AG20443 (cell line): ENCODE measurements at regions not wholly inside any gene's neighbourhood (a gene's known extent, or its start where the extent isn't known, plus 50 kb on each side); places are given as distances from the start of the nearest gene placed in this dataset.
"Not testable (repeated sequence)": the region's sequence is repeated elsewhere in the genome, so short reads cannot be mapped to it uniquely, and the experiment has no call there.

ENCODE experiments used
- DNase-seq: peaks from one replicate; pipeline ENCODE4 v3.0.0; 2012; ENCODE audit warnings: low spot score, mixed read lengths

- DNase-seq: no peak
These were observed 1094.7 kb upstream of the CDH8 start for GRCh38 chr16:63130942-63131341.

- no peak for DNase-seq
These were observed 1093.3 kb upstream of the CDH8 start for GRCh38 chr16:63129411-63130125.

GRCh38 chr16:63119905-63120304 is 1083.7 kb upstream of the CDH8 start:
- DNase-seq: not testable (repeated sequence)

- no peak for DNase-seq
These were observed 1063.8 kb upstream of the CDH8 start for GRCh38 chr16:63100082-63100481.

GRCh38 chr16:63096857-63097256 is 1060.6 kb upstream of the CDH8 start:
- DNase-seq: no peak

- no peak for DNase-seq
These were observed 1056.5 kb upstream of the CDH8 start for GRCh38 chr16:63092736-63093135.

GRCh38 chr16:63082101-63082500 is 1045.9 kb upstream of the CDH8 start:
- no peak for DNase-seq

GRCh38 chr16:63080746-63081145 is 1044.5 kb upstream of the CDH8 start:
- no peak for DNase-seq

GRCh38 chr16:63069047-63069446 is 1032.8 kb upstream of the CDH8 start:
- DNase-seq: no peak

GRCh38 chr16:63067141-63067540 is 1030.9 kb upstream of the CDH8 start:
- no peak for DNase-seq

- no peak for DNase-seq
These were observed 1030.3 kb upstream of the CDH8 start for GRCh38 chr16:63066552-63066951.

- DNase-seq: no peak
These were observed 1025.1 kb upstream of the CDH8 start for GRCh38 chr16:63061319-63061718.

- DNase-seq: no peak
These were observed 1023.4 kb upstream of the CDH8 start for GRCh38 chr16:63059676-63060075.

- DNase-seq: no peak
These were observed 1021.1 kb upstream of the CDH8 start for GRCh38 chr16:63057341-63057740.

- no peak for DNase-seq
These were observed 1014.2 kb upstream of the CDH8 start for GRCh38 chr16:63050391-63050790.

GRCh38 chr16:63038397-63039106 is 1002.3 kb upstream of the CDH8 start:
- no peak for DNase-seq

GRCh38 chr16:63037761-63038396 is 1001.6 kb upstream of the CDH8 start:
- no peak for DNase-seq

GRCh38 chr16:63018581-63019223 is 982.5 kb upstream of the CDH8 start:
- no peak for DNase-seq

- no peak for DNase-seq
These were observed 972.5 kb upstream of the CDH8 start for GRCh38 chr16:63008688-63009087.

GRCh38 chr16:63005356-63005755 is 969.1 kb upstream of the CDH8 start:
- no peak for DNase-seq

GRCh38 chr16:62989480-62989879 is 953.2 kb upstream of the CDH8 start:
- DNase-seq: no peak

- no peak for DNase-seq
These were observed 949.5 kb upstream of the CDH8 start for GRCh38 chr16:62985722-62986121.

- DNase-seq: no peak
These were observed 942.2 kb upstream of the CDH8 start for GRCh38 chr16:62978451-62978850.
